HCT116 (cell line): ENCODE measurements at regions not wholly inside any gene's neighbourhood (a gene's known extent, or its start where the extent isn't known, plus 50 kb on each side); places are given as distances from the start of the nearest gene placed in this dataset.

Experiments
- EZH2 ChIP-seq: fragments of 200-600 bp; sonication (generic); IDR thresholded peaks from 2 replicates; pipeline ENCODE4 v1.6.1; 2017; ENCODE audit warnings: antibody characterized with exemption, mixed run types
- TF ChIP-seq, protein P1 (sequence below), 3 experiments: fragments of 200-600 bp in 1 of 3; sonication (generic) in 1 of 3; IDR thresholded peaks in 2 of 3; conservative IDR thresholded peaks in 1 of 3; 2 replicates each; pipeline ENCODE4 v1.5.1; 2012 to 2017; ENCODE audit warnings: low read depth in 2 of 3, low read length in 2 of 3, antibody characterized with exemption in 1 of 3, borderline replicate concordance in 1 of 3, control low read depth in 1 of 3, mild to moderate bottlenecking in 1 of 3, mixed read lengths in 1 of 3, mixed run types in 1 of 3, moderate library complexity in 1 of 3; ENCODE audit not compliant: insufficient read depth in 1 of 3
- TF ChIP-seq, protein P2 (sequence below): IDR thresholded peaks from 2 replicates; pipeline ENCODE4 v1.6.1; 2011; ENCODE audit warnings: mild to moderate bottlenecking, low read length, moderate library complexity; ENCODE audit not compliant: insufficient replicate concordance; ENCODE audit errors: extremely low read depth

DNA sequence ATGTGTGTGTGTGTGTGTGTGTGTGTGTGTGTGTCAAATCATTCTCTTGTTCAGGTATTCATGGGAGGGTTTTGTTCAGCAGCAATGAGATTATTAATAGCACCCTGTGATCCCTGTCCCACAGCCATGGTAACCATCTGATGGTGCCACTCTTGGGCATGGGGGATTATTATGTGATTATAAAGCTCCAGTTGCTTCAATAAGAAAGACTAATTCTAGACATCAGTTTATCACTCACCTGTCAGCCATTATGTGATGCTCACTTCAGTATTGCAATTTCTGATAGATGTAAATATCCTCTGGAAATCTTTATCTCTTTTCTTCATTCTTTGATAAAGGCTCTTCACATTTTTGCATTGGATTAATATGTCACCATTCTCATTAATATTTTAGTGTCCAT lies 145.9 kb upstream of the POU1F1 start:
- TF ChIP-seq, protein P1, sequence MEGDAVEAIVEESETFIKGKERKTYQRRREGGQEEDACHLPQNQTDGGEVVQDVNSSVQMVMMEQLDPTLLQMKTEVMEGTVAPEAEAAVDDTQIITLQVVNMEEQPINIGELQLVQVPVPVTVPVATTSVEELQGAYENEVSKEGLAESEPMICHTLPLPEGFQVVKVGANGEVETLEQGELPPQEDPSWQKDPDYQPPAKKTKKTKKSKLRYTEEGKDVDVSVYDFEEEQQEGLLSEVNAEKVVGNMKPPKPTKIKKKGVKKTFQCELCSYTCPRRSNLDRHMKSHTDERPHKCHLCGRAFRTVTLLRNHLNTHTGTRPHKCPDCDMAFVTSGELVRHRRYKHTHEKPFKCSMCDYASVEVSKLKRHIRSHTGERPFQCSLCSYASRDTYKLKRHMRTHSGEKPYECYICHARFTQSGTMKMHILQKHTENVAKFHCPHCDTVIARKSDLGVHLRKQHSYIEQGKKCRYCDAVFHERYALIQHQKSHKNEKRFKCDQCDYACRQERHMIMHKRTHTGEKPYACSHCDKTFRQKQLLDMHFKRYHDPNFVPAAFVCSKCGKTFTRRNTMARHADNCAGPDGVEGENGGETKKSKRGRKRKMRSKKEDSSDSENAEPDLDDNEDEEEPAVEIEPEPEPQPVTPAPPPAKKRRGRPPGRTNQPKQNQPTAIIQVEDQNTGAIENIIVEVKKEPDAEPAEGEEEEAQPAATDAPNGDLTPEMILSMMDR (IDR thresholded peaks at IDR 0.05 in 2 of 3, conservative IDR thresholded peaks at IDR 0.05 in 1 of 3; ENCODE audit: borderline replicate concordance in 1 of 3, insufficient read depth in 1 of 3, low read depth in 2 of 3, low read length in 2 of 3), result no peak
- no peak for TF ChIP-seq EZH2
- TF ChIP-seq, protein P2, sequence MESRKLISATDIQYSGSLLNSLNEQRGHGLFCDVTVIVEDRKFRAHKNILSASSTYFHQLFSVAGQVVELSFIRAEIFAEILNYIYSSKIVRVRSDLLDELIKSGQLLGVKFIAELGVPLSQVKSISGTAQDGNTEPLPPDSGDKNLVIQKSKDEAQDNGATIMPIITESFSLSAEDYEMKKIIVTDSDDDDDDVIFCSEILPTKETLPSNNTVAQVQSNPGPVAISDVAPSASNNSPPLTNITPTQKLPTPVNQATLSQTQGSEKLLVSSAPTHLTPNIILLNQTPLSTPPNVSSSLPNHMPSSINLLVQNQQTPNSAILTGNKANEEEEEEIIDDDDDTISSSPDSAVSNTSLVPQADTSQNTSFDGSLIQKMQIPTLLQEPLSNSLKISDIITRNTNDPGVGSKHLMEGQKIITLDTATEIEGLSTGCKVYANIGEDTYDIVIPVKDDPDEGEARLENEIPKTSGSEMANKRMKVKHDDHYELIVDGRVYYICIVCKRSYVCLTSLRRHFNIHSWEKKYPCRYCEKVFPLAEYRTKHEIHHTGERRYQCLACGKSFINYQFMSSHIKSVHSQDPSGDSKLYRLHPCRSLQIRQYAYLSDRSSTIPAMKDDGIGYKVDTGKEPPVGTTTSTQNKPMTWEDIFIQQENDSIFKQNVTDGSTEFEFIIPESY, result no peak
